ENCODE measurements at regions not wholly inside any gene's neighbourhood (a gene's known extent, or its start where the extent isn't known, plus 50 kb on each side); places are given as distances from the start of the nearest gene placed in this dataset.

DNA sequence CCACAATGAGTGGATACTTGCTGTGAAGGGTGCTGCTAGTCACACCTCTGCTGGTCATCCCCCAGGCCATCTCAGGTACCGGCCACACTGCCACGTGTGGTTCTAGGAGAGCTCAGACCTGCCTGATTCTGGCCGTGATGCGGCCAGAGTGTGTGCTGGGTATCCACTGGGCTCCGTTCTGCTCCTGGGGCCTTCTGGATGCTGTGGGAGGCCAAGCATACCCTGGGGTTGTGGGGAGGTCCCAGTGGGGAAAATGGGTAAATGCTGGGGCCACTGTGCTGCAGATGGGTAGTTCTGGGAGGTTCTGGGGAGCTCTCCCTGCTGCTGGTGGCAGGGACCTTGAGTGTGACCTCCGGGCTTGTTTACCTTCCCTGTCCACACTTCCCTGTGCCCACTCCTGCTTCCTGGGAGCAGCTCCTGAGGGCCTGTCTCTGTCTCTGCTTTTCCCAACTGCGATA is 318.4 kb downstream of the GLRX3 start:
- CTCF ChIA-PET = no interaction called here
- no peak for DNase-seq (ENCODE audit: unreplicated experiment)
- POLR2A ChIA-PET = no interaction called here
- peaks cover 28% of the 10 kb centered on the region for H3K9me3 Mint-ChIP-seq (ENCODE audit: unreplicated experiment)
- no peak overlapping the region for H3K27ac Mint-ChIP-seq (ENCODE audit: low read depth, unreplicated experiment)
- H3K4me1 Mint-ChIP-seq (ENCODE audit: insufficient read depth, unreplicated experiment) = no peaks in the 10 kb centered on the region
- no peaks in the 10 kb centered on the region for H3K27me3 Mint-ChIP-seq (ENCODE audit: insufficient read depth, unreplicated experiment)
- no peak overlapping the region for H3K4me3 Mint-ChIP-seq (ENCODE audit: unreplicated experiment)
- TF ChIP-seq CTCF (IDR thresholded peaks at IDR 0.05; ENCODE audit: unreplicated experiment) = no peak
- no peaks in the 10 kb centered on the region for H3K36me3 Mint-ChIP-seq (ENCODE audit: insufficient read depth, unreplicated experiment)
- intact Hi-C loops (cut with micrococcal nuclease) = no loop called here
- BruUV-seq (replicated peaks) = no TSS peak

- POLR2A ChIA-PET = no interaction called here
- H3K36me3 Mint-ChIP-seq (ENCODE audit: insufficient read depth, unreplicated experiment) = no peaks in the 10 kb centered on the region
- H3K4me1 Mint-ChIP-seq (ENCODE audit: insufficient read depth, unreplicated experiment) = no peaks in the 10 kb centered on the region
- TF ChIP-seq CTCF (IDR thresholded peaks at IDR 0.05; ENCODE audit: unreplicated experiment) = no peak
- no peak overlapping the region for H3K27ac Mint-ChIP-seq (ENCODE audit: low read depth, unreplicated experiment)
- intact Hi-C loops (cut with micrococcal nuclease) = no loop called here
- H3K27me3 Mint-ChIP-seq (ENCODE audit: insufficient read depth, unreplicated experiment) = no peaks in the 10 kb centered on the region
- peaks cover 34% of the 10 kb centered on the region for H3K9me3 Mint-ChIP-seq (ENCODE audit: unreplicated experiment)
- H3K4me3 Mint-ChIP-seq (ENCODE audit: unreplicated experiment) = no peak overlapping the region
- BruUV-seq (replicated peaks) = no TSS peak
- CTCF ChIA-PET = no interaction called here
- DNase-seq (ENCODE audit: unreplicated experiment) = no peak
These were observed 319.0 kb downstream of the GLRX3 start for GRCh38 chr10:130455111-130455695.

- BruUV-seq (replicated peaks) = no TSS peak
- Mint-ChIP-seq H3K4me1 (ENCODE audit: insufficient read depth, unreplicated experiment) (no peaks in the 10 kb centered on the region), H3K27ac (ENCODE audit: low read depth, unreplicated experiment) (no peak overlapping the region), H3K9me3 (ENCODE audit: unreplicated experiment) (peaks cover 34% of the 10 kb centered on the region), H3K36me3 (ENCODE audit: insufficient read depth, unreplicated experiment) (no peaks in the 10 kb centered on the region), H3K27me3 (ENCODE audit: insufficient read depth, unreplicated experiment) (no peaks in the 10 kb centered on the region), H3K4me3 (ENCODE audit: unreplicated experiment) (no peak overlapping the region)
- ChIA-PET CTCF (no interaction called here), POLR2A (no interaction called here)
- DNase-seq (ENCODE audit: unreplicated experiment) = no peak
- intact Hi-C loops (cut with micrococcal nuclease) = no loop called here
- TF ChIP-seq CTCF (IDR thresholded peaks at IDR 0.05; ENCODE audit: unreplicated experiment) = no peak
These were observed 319.6 kb downstream of the GLRX3 start for GRCh38 chr10:130455791-130456190.

DNA sequence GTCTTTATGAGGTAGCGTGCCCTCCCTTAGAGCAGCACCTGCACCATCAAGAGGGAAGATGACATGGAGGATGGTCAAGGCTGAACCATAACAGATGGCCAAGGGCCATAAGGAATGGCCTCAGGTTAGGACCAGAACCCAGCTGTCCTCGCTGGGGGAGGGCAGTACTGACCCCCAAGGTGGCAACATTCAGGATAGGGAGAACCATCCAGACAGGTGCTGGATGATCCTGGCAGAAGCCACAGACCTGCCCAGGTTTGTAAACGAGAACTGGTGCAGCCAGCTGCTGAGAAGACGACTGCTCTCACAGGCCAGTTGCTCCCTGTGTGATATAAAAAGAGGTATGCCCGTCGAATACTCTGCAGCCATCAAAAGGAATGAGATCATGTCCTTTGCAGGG is 320.4 kb downstream of the GLRX3 start:
- POLR2A ChIA-PET = no interaction called here
- H3K27ac Mint-ChIP-seq (ENCODE audit: low read depth, unreplicated experiment) = no peak overlapping the region
- H3K4me3 Mint-ChIP-seq (ENCODE audit: unreplicated experiment) = no peak overlapping the region
- no peaks in the 10 kb centered on the region for H3K27me3 Mint-ChIP-seq (ENCODE audit: insufficient read depth, unreplicated experiment)
- intact Hi-C loops (cut with micrococcal nuclease) = no loop called here
- no TSS peak for BruUV-seq (replicated peaks)
- CTCF ChIA-PET = no interaction called here
- no peaks in the 10 kb centered on the region for H3K36me3 Mint-ChIP-seq (ENCODE audit: insufficient read depth, unreplicated experiment)
- H3K9me3 Mint-ChIP-seq (ENCODE audit: unreplicated experiment) = peaks cover 34% of the 10 kb centered on the region
- TF ChIP-seq CTCF (IDR thresholded peaks at IDR 0.05; ENCODE audit: unreplicated experiment) = no peak
- no peak for DNase-seq (ENCODE audit: unreplicated experiment)
- H3K4me1 Mint-ChIP-seq (ENCODE audit: insufficient read depth, unreplicated experiment) = no peaks in the 10 kb centered on the region

Measured in MCF 10A (cell line).